PC-9 (cell line): ENCODE measurements at regions not wholly inside any gene's neighbourhood (a gene's known extent, or its start where the extent isn't known, plus 50 kb on each side); places are given as distances from the start of the nearest gene placed in this dataset.

Experiments
- BruUV-seq: library from RNA; stranded (reverse); fragments of 400-500 nt; replicated peaks from 2 replicates; lab custom pipeline; 2021; lab: Mats Ljungman, UMichigan
- CTCF ChIA-PET: fragments of 300-600 bp; sonication (Branson Sonifier 250); formaldehyde crosslinking; loops from one replicate; lab custom pipeline; 2022; ENCODE audit warnings: antibody characterized with exemption; lab: Charles Lee
- POLR2A ChIA-PET: fragments of 300-600 bp; sonication (Branson Sonifier 250); formaldehyde crosslinking; loops from one replicate; lab custom pipeline; 2022; ENCODE audit warnings: antibody characterized with exemption; ENCODE audit not compliant: unreplicated experiment; lab: Charles Lee
- DNase-seq, 2 experiments: peaks; one replicate each; pipeline versions ENCODE4 v3.0.0 to v3.0.0-alpha.2; 2015 to 2022; ENCODE audit warnings: mixed read lengths in 1 of 2
- H2AFZ ChIP-seq: fragments of 200-600 bp; sonication (generic); 2 replicates; pipeline ENCODE4 v1.8.1; 2017; ENCODE audit warnings: antibody characterized with exemption
- H3F3A ChIP-seq: fragments of 200-600 bp; sonication (generic); 2 replicates; pipeline ENCODE4 v1.8.1; 2017; ENCODE audit warnings: antibody characterized with exemption, mild to moderate bottlenecking, low read depth; ENCODE audit not compliant: insufficient read depth
- H3K27ac ChIP-seq: fragments of 200-600 bp; sonication (generic); 2 replicates; pipeline ENCODE4 v1.6.1; 2016; ENCODE audit warnings: mixed run types
- H3K27me3 ChIP-seq: fragments of 200-600 bp; sonication (generic); 2 replicates; pipeline ENCODE4 v1.6.1; 2016; ENCODE audit warnings: low read depth, mixed run types; ENCODE audit not compliant: insufficient read depth
- H3K36me3 ChIP-seq: fragments of 200-600 bp; sonication (generic); 2 replicates; pipeline ENCODE4 v1.6.1; 2016; ENCODE audit warnings: low read depth, mixed run types
- H3K4me1 ChIP-seq: fragments of 200-600 bp; sonication (generic); replicated peaks from 2 replicates; pipeline ENCODE4 v1.6.1; 2016; ENCODE audit warnings: mixed run types; ENCODE audit not compliant: insufficient read depth
- H3K4me2 ChIP-seq: fragments of 200-600 bp; sonication (generic); 2 replicates; pipeline ENCODE4 v1.6.1; 2017; ENCODE audit warnings: mixed run types
- H3K4me3 ChIP-seq: fragments of 200-600 bp; sonication (generic); 2 replicates; pipeline ENCODE4 v1.6.1; 2016; ENCODE audit warnings: mixed run types
- H3K79me2 ChIP-seq: fragments of 200-600 bp; sonication (generic); 2 replicates; pipeline ENCODE4 v1.6.1; 2017; ENCODE audit warnings: low read depth, mixed run types
- H3K9me2 ChIP-seq: fragments of 200-600 bp; sonication (generic); 2 replicates; pipeline ENCODE4 v1.8.1; 2017; ENCODE audit warnings: mild to moderate bottlenecking; ENCODE audit not compliant: insufficient read depth
- H3K9me3 ChIP-seq: fragments of 200-600 bp; sonication (generic); 2 replicates; pipeline ENCODE4 v1.8.1; 2016; ENCODE audit warnings: low read depth; ENCODE audit not compliant: insufficient read depth
- H4K20me1 ChIP-seq: fragments of 200-600 bp; sonication (generic); 2 replicates; pipeline ENCODE4 v1.8.1; 2017; ENCODE audit not compliant: insufficient read depth
- EZH2 ChIP-seq: fragments of 200-600 bp; sonication (generic); IDR thresholded peaks from 2 replicates; pipeline ENCODE4 v1.8.0; 2017; ENCODE audit warnings: antibody characterized with exemption, low read depth
- intact Hi-C: fragments of 100-400 bp; cut with micrococcal nuclease; formaldehyde crosslinking; loops from one replicate; pipeline ENCODE4 v1.10.0; 2022; ENCODE audit not compliant: unreplicated experiment
- TF ChIP-seq, protein P1 (sequence below): fragments of 200-600 bp; sonication (generic); conservative IDR thresholded peaks from 2 replicates; pipeline ENCODE4 v1.6.1; 2017; ENCODE audit warnings: mixed run types, antibody characterized with exemption, mild to moderate bottlenecking, moderate library complexity

DNA sequence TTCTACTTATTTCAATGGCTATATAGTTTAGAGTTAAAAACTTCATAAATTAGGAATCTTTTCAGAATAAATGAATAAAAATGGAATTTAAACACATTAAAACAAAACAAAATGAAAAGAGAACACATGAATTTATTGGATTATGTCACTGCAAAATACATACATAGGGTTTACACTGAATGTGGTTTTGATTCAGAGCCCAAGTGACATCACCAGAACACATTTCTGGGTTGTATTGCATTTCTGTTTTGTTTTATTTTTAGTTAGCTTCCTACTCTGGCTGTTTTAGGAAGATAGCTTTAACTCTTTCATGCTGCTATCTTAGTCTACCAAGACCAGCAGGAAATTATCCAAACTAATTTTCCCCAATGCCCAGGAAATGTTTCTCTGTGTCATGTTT lies 1935.0 kb downstream of the EFNA5 start:
- intact Hi-C loops: no loop called here
- CTCF ChIA-PET: no interaction called here
- no peak overlapping the region for H3K27ac ChIP-seq

DNA sequence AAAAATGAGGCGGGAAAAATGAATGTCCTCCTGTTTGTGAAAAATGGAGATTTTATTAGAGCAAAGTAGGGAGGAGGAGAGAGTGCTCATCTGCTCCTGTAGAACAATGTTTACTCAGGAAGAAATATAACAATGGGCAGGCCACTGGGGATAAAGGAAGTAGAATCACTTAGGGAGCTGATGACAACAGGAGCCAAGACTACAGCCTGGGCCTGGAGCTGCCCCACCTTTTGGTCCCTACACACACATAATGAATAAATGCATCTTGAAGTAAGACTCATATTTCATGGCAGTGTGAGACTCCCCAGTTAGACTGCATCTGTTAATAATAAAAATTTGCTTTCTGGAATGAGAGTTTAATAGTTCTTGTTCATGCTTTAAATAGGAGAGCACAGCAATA lies 1939.8 kb downstream of the EFNA5 start:
- Histone ChIP-seq H3K79me2 (no peaks in the 10 kb centered on the region), H3K4me1 (no peaks in the 10 kb centered on the region), H3K27me3 (no peaks in the 10 kb centered on the region), H3K9me3 (no peaks in the 10 kb centered on the region), H3F3A (no peaks in the 10 kb centered on the region), H2AFZ (no peak overlapping the region), H4K20me1 (no peaks in the 10 kb centered on the region), H3K9me2 (no peaks in the 10 kb centered on the region), H3K27ac (no peak overlapping the region), H3K36me3 (no peaks in the 10 kb centered on the region), H3K4me3 (no peak overlapping the region), H3K4me2 (no peak overlapping the region)
- BruUV-seq: no TSS peak
- TF ChIP-seq, protein P1, sequence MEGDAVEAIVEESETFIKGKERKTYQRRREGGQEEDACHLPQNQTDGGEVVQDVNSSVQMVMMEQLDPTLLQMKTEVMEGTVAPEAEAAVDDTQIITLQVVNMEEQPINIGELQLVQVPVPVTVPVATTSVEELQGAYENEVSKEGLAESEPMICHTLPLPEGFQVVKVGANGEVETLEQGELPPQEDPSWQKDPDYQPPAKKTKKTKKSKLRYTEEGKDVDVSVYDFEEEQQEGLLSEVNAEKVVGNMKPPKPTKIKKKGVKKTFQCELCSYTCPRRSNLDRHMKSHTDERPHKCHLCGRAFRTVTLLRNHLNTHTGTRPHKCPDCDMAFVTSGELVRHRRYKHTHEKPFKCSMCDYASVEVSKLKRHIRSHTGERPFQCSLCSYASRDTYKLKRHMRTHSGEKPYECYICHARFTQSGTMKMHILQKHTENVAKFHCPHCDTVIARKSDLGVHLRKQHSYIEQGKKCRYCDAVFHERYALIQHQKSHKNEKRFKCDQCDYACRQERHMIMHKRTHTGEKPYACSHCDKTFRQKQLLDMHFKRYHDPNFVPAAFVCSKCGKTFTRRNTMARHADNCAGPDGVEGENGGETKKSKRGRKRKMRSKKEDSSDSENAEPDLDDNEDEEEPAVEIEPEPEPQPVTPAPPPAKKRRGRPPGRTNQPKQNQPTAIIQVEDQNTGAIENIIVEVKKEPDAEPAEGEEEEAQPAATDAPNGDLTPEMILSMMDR: no peak
- no peak for TF ChIP-seq EZH2
- POLR2A ChIA-PET: no interaction called here
- DNase-seq: no peak
- intact Hi-C loops: no loop called here
- CTCF ChIA-PET: interaction anchor here (0.6 kb wide), 1 partner anchor 64 kb away, joined by 3 read pairs; no protein-coding TSS in a partner anchor

More for the DNA sequence above, 1935.0 kb downstream of the EFNA5 start:
- Histone ChIP-seq H3F3A (no peaks in the 10 kb centered on the region), H3K4me2 (no peak overlapping the region), H3K9me3 (no peaks in the 10 kb centered on the region), H3K4me1 (no peaks in the 10 kb centered on the region), H3K4me3 (no peak overlapping the region), H3K36me3 (no peaks in the 10 kb centered on the region), H3K27me3 (no peaks in the 10 kb centered on the region), H2AFZ (no peak overlapping the region), H3K79me2 (no peaks in the 10 kb centered on the region), H4K20me1 (no peaks in the 10 kb centered on the region), H3K9me2 (no peaks in the 10 kb centered on the region)
- DNase-seq: no peak
- no TSS peak for BruUV-seq
- TF ChIP-seq, protein P1: no peak
- no peak for TF ChIP-seq EZH2
- POLR2A ChIA-PET: no interaction called here

DNA sequence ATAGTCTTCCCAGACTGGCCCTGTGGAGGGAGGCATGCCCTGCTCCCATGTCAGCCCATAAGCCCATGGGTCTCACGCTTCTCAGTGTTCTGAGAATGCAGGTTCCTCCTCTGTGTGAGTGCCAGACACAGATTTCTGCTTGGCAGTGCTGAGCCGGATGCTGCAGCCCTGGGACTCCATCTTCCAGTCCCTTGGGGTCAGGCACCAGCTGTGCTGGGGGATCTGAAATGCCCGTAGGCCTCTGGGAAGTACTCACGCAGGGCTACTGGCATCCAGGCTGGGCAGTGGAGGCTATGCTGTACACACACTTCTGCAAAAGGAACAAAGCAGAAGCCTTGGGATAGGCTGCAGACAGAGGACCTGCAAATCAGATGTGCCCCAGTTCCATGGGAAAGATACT lies 1944.6 kb downstream of the EFNA5 start:
- no peaks in the 10 kb centered on the region for H4K20me1 ChIP-seq
- no peak overlapping the region for H3K4me3 ChIP-seq
- TF ChIP-seq EZH2: no peak
- TF ChIP-seq, protein P1: no peak
- no peaks in the 10 kb centered on the region for H3K9me3 ChIP-seq
- no peaks in the 10 kb centered on the region for H3K4me1 ChIP-seq
- intact Hi-C loops: no loop called here
- no peaks in the 10 kb centered on the region for H3K79me2 ChIP-seq
- no peaks in the 10 kb centered on the region for H3K9me2 ChIP-seq
- no TSS peak for BruUV-seq
- no peaks in the 10 kb centered on the region for H3K27me3 ChIP-seq
- H3K36me3 ChIP-seq: no peaks in the 10 kb centered on the region
- no peak overlapping the region for H2AFZ ChIP-seq
- no peak overlapping the region for H3K4me2 ChIP-seq
- POLR2A ChIA-PET: no interaction called here
- H3K27ac ChIP-seq: no peak overlapping the region
- H3F3A ChIP-seq: no peaks in the 10 kb centered on the region
- CTCF ChIA-PET: no interaction called here
- DNase-seq: no peak
